Activated naive CD4-positive, alpha-beta T cell treated with anti-CD3 and anti-CD28 coated beads, Interleukin-2, amount 50 U/mL, for 72 hours (primary cell): ENCODE measurements at regions not wholly inside any gene's neighbourhood (a gene's known extent, or its start where the extent isn't known, plus 50 kb on each side); places are given as distances from the start of the nearest gene placed in this dataset.

Experiments used
- ATAC-seq, 2 donors: fragments of 150-1000 bp; cut with Tn5 transposase; 2 replicates each; pipeline ENCODE4 v1.10.0; 2021; ENCODE audit warnings: mild to moderate bottlenecking in 2 of 2, moderate library complexity in 2 of 2
- DNase-seq, 2 donors: peaks; one replicate each; pipeline ENCODE4 v3.0.0; 2021 to 2022; ENCODE audit warnings: low spot score in 2 of 2
- H3K27ac Mint-ChIP-seq, 2 donors: one replicate each; pipeline ENCODE4 v1.8.0; 2022; ENCODE audit warnings: mild to moderate bottlenecking in 2 of 2, mixed read lengths in 2 of 2
- H3K36me3 Mint-ChIP-seq, 2 donors: one replicate each; pipeline ENCODE4 v1.8.0; 2022; ENCODE audit warnings: mixed read lengths in 2 of 2
- H3K9me3 Mint-ChIP-seq, 2 donors: one replicate each; pipeline ENCODE4 v1.8.0; 2022; ENCODE audit warnings: mixed read lengths in 2 of 2

DNA sequence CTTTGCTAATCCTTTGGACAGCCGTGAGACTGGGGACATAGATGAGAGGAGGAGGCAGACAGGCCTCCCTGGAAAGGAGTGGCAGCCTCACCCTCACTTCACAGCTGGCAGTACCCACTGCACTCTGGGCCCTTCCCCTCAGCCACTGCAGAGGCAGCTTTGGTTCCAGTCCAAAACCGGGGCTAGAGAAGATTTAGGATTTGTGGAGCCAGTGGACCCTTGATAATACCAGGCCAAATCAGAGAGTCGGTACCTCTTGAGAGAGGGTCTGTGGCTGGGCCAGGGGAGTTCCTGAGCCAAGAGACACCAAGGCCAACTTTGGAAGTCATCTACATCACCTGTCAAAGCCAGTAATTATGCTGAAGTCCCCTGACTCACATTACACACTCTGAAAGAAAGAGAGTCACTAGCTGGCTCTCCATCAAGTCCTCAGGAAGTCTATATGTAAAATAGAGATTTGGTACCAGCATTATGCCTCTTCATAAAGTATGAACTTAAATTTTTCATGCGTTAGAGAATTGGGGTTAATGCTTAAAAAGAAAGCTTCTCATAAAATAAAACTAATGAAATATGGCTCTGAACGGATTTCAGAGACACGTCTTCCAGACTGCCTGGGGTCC lies 244.1 kb upstream of the SEMA6D start:
- no peak overlapping the region for H3K27ac Mint-ChIP-seq
- ATAC-seq, result no peak
- H3K9me3 Mint-ChIP-seq, result peaks cover 2% of the 10 kb centered on the region in 2 donors
- no peak for DNase-seq
- peaks cover 0 to 4% of the 10 kb centered on the region in 2 donors for H3K36me3 Mint-ChIP-seq

DNA sequence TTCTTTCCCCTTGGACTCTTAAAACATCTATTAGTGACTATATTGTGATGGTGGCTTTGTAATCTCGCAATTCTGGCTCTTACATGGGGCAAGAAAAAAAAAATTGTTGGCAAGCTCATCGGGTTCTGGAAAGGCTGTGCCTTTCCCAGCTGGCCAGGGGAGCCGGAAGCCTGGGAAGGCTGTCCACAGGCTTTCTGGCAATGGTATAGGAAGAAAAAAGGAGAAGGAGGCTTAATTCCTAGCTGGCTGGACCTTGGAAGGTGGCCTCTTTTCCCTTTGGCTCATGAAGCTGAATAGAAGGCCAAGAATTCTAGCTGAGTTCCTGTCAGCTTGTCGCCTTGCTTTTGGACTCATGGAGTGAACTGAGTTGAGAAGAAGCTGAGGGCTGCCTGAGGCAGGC lies 243.5 kb upstream of the SEMA6D start:
- H3K9me3 Mint-ChIP-seq, result peaks cover 8% of the 10 kb centered on the region in 2 donors

DNA sequence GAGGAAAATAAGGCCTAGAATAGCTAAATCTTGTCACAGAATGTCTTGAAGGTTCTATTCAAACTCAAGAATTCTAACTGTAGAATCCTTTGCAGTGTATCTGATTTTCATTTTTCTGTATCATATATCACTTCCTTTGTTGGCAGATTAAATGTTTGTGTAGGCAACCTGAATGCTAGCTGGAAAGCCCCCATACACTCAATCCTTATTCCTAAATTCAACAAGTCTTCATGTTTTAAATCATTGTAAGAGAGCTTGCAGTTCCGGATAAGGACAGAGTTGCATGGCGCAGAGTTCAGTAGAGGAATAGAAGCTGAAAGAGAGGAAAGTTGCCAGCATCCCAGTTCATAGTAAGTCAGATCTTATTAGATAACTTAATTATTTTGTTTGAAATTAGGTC lies 242.0 kb upstream of the SEMA6D start:
- Mint-ChIP-seq H3K27ac (no peak overlapping the region), H3K36me3 (peaks cover 0 to 8% of the 10 kb centered on the region in 2 donors), H3K9me3 (peaks cover 16 to 17% of the 10 kb centered on the region in 2 donors)
- no peak for ATAC-seq
- no peak for DNase-seq

More for the DNA sequence above, 243.5 kb upstream of the SEMA6D start:
- no peak for DNase-seq
- peaks cover 0 to 4% of the 10 kb centered on the region in 2 donors for H3K36me3 Mint-ChIP-seq
- ATAC-seq, result no peak
- H3K27ac Mint-ChIP-seq, result no peak overlapping the region

DNA sequence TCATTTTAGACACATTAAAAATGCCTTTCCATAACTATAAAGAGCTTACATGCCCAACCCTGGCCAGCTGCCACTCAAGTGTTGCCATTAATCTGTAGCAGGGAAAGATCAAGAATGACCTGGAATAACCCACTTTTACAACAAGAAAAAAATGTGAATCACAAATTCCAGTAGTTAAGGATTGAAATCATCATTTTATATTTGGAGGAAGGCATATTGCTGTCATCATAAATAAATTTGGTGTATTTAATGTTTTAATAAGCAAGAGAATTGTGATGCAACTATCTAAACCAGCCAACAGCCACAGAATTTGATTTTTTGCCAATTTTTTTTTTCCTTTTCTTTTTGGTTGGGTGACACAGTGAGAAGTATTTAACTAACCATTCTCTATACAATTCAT lies 240.0 kb upstream of the SEMA6D start:
- Mint-ChIP-seq H3K27ac (no peak overlapping the region), H3K36me3 (peaks cover 0 to 12% of the 10 kb centered on the region in 2 donors), H3K9me3 (peaks cover 21% of the 10 kb centered on the region in 2 donors)
- DNase-seq (no peak), ATAC-seq (no peak)

DNA sequence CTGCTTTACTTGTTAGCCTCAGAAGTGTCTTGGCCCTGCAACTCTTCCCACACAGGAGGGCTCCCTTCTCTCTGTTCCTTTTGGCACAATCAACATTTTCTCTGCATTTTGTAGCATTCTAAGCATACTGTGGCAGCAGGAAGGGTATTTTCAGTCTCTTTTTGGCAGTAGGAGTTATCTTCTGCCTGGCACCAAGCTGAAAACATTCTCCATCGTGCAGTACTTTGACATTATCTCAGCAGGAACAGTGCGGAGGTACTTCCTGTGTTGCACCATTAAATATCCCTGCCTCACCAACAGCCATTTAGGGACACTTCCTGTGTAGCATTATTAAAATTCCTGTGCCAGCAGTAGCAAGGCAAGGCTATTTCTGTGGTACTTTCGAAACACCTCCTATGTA lies 233.2 kb upstream of the SEMA6D start:
- Mint-ChIP-seq H3K9me3 (peaks cover 18 to 26% of the 10 kb centered on the region in 2 donors), H3K36me3 (peaks cover 0 to 9% of the 10 kb centered on the region in 2 donors), H3K27ac (no peak overlapping the region)
- ATAC-seq, result no peak
- no peak for DNase-seq

DNA sequence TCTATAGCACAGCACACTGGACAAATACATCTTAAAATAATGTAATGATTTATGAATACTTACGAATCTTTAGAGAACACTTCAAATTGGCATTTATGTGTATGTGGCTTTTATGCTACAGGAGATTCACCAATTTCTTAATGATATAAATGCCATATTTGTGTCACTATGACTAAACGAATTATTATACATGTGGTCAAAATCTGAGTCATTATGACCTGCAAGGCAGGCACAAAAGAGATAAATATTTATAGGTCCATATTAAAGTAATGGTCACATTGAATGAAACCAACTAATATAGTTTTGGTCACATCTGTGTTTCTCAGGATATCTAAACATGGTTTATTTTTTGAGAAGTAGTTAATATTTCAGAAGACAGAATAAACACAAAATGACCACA lies 232.3 kb upstream of the SEMA6D start:
- Mint-ChIP-seq H3K9me3 (peaks cover 15 to 23% of the 10 kb centered on the region in 2 donors), H3K27ac (no peak overlapping the region), H3K36me3 (peaks cover 0 to 8% of the 10 kb centered on the region in 2 donors)
- ATAC-seq, result no peak
- no peak for DNase-seq

DNA sequence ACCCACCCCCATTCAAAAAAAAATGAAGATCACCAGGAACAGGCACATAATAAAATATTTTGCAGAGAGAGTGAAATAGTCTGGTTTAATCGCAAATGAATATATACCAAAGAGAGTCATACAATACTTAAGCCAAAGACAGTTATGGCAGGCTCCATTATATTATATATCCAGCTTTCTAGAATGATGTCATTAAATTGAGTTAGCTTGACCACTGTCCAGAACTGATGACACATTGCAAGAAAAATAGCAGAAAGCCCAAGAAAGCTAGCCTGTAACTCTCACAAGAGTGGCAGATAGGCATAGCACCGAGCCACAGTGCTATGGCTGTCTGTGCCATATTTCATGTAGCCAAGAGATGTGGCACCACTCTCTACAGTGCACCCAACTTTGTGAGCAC lies 231.9 kb upstream of the SEMA6D start:
- no peak overlapping the region for H3K27ac Mint-ChIP-seq
- no peak for DNase-seq
- ATAC-seq, result no peak
- H3K36me3 Mint-ChIP-seq, result peaks cover 0 to 3% of the 10 kb centered on the region in 2 donors
- peaks cover 11 to 19% of the 10 kb centered on the region in 2 donors for H3K9me3 Mint-ChIP-seq

- no peak for ATAC-seq
- H3K36me3 Mint-ChIP-seq, result no peaks in the 10 kb centered on the region
- H3K27ac Mint-ChIP-seq, result no peak overlapping the region
- H3K9me3 Mint-ChIP-seq, result peaks cover 7 to 15% of the 10 kb centered on the region in 2 donors
- DNase-seq, result no peak
Observed at GRCh38 chr15:47486040-47486439, 231.3 kb upstream of the SEMA6D start.

DNA sequence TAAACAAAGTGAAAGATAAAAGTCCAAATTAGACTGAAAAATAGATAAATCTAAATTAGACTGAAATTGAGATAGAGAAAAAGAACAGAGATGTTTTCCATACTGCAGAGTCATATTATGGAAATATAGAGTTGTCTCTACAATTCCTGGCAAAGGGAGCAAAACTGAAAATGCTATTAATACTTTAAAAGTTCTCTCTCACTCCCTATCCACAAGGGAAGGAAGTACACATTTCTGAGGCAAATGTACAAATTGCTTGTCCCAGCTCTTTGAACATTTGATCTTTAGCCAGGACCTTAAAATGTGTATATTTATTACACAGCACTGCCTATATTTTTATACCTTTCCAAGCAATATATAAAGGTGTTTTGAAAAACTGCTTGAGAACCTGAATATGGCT lies 225.1 kb upstream of the SEMA6D start:
- H3K27ac Mint-ChIP-seq, result no peak overlapping the region
- no peak for DNase-seq
- H3K9me3 Mint-ChIP-seq, result peaks cover 7 to 15% of the 10 kb centered on the region in 2 donors
- no peaks in the 10 kb centered on the region for H3K36me3 Mint-ChIP-seq
- no peak for ATAC-seq

GRCh38 chr15:47493357-47494247 lies 223.7 kb upstream of the SEMA6D start:
- H3K9me3 Mint-ChIP-seq, result peaks cover 3% of the 10 kb centered on the region in 2 donors
- no peak overlapping the region for H3K27ac Mint-ChIP-seq
- DNase-seq, result no peak
- no peaks in the 10 kb centered on the region for H3K36me3 Mint-ChIP-seq
- no peak for ATAC-seq

- H3K36me3 Mint-ChIP-seq, result no peaks in the 10 kb centered on the region
- DNase-seq, result no peak
- no peak for ATAC-seq
- no peak overlapping the region for H3K27ac Mint-ChIP-seq
- no peaks in the 10 kb centered on the region for H3K9me3 Mint-ChIP-seq
Observed at GRCh38 chr15:47496343-47497185, 220.7 kb upstream of the SEMA6D start.

DNA sequence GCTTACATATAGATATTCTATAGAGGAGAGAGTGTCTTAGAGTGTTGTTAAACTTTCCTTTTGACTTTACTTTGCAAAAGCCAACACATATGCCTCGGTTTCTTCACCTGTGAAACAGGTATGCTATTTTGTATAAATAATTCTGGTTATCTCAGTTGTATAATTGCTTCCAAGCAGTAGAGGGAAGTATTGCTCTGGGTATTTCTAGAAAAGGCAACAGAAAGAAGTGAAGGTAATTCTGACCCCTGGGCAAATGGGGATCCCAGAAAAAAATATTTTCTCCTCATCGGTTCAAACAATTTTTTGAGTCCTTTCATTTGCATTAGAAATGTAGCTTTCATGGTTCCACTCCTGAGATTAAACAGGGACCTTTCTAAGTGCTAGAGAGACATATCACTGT lies 216.5 kb upstream of the SEMA6D start:
- DNase-seq (no peak), ATAC-seq (no peak)
- Mint-ChIP-seq H3K27ac (no peak overlapping the region), H3K36me3 (no peaks in the 10 kb centered on the region), H3K9me3 (no peaks in the 10 kb centered on the region)

DNA sequence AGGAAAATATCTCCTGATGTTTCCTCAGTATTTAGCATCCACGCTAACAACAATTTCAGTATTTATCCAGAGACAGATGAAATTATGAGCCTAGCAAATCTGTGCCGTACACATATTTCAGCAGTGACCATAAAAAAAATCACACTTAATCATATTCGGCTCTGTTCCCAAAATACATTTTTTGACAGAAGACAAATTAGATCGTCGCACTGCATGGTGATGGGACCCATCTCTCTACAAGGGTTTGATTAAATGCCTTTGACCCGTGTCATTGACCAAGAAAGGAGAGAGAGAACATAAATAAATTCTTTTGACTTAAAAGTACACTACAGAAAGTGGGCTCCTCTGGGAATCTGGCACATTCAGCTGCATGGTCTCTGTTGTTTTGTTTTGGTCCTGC lies 215.3 kb upstream of the SEMA6D start:
- Mint-ChIP-seq H3K27ac (no peak overlapping the region), H3K36me3 (no peaks in the 10 kb centered on the region), H3K9me3 (no peaks in the 10 kb centered on the region)
- ATAC-seq (no peak), DNase-seq (no peak)

GRCh38 chr15:47503876-47504275 lies 213.4 kb upstream of the SEMA6D start:
- DNase-seq (no peak), ATAC-seq (no peak)
- Mint-ChIP-seq H3K27ac (no peak overlapping the region), H3K9me3 (no peaks in the 10 kb centered on the region), H3K36me3 (no peaks in the 10 kb centered on the region)

GRCh38 chr15:47504624-47505256 lies 212.6 kb upstream of the SEMA6D start:
- no peak for ATAC-seq
- Mint-ChIP-seq H3K36me3 (no peaks in the 10 kb centered on the region), H3K9me3 (no peaks in the 10 kb centered on the region), H3K27ac (no peak overlapping the region)
- no peak for DNase-seq

GRCh38 chr15:47505712-47506328 lies 211.5 kb upstream of the SEMA6D start:
- ATAC-seq (no peak), DNase-seq (no peak)
- Mint-ChIP-seq H3K36me3 (no peaks in the 10 kb centered on the region), H3K27ac (no peak overlapping the region), H3K9me3 (peaks cover 0 to 3% of the 10 kb centered on the region in 2 donors)
